ENCODE measurements at regions not wholly inside any gene's neighbourhood (a gene's known extent, or its start where the extent isn't known, plus 50 kb on each side); places are given as distances from the start of the nearest gene placed in this dataset.
"Not testable (repeated sequence)": the region's sequence is repeated elsewhere in the genome, so short reads cannot be mapped to it uniquely, and the experiment has no call there.

DNA sequence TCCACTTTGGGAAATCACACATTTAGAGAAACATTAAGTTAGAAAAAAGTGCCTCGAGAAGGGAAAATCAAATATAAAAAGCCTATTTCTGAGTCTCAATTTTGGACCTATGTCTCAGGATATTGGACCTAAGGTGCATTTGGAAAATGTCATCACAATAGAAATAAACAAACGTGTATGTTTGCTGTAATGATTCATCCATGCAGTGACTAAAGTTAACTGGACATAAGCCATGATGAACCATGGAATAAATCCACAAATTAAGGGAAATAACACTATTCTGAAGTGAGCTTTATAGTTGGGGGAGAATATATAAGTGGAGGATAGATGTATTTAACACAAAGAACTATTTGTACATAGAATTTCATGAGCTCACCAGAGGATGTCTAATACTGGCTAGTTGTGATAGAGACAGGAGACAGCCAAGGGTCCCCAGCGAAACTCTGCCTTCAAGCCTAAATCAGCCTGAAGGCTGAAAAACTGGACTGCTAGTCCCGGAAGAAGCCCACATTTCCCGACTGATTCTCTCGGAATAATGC lies 963.3 kb upstream of the SPRY2 start:
- intact Hi-C loops (cut with DNase I), result no loop called here
- no peak for DNase-seq

DNA sequence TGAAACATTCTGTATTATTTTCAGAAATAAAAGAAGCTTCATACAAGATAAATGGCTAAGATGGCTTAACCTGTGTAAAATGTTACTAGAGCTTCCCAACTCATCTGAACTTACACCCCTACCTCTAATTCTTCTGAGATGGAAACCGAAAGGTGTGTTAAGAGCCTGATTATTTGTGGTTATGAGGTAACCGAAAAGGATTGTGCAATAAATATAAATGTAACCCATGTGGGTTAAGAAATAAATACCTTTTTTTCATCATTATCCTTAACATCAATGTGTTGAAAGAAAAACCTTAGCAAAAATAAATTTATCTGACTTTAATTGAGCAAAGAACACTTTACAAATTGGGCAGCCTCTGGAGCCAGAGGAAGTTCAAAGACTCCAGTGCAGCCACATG lies 961.8 kb upstream of the SPRY2 start:
- intact Hi-C loops (cut with DNase I), result no loop called here
- DNase-seq, result no peak

- intact Hi-C loops (cut with DNase I), result no loop called here
- DNase-seq, result no peak
Observed at GRCh38 chr13:81302125-81302524, 961.2 kb upstream of the SPRY2 start.

DNA sequence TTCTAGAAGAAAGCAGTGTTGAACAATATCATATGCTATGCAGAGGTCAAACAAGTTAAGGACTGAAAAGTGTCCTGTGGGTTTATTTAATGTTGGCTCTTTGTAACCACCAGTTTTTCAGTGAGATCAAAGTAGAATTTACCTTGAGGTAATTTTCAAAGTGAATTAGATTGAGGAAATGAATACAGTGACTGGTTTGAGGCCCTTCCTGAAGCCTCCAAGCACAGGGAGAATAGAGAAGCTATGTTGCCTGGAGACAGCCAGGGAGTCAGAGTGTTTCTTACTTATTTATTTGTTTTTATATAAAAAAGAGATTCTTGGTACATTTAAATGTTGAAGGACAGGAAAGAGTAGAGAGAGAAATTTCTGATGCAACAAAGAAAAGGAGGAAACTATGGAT lies 954.3 kb upstream of the SPRY2 start:
- no peak for DNase-seq
- intact Hi-C loops (cut with DNase I), result no loop called here

- intact Hi-C loops (cut with DNase I), result no loop called here
- no peak for DNase-seq
Observed at GRCh38 chr13:81293594-81294164, 952.8 kb upstream of the SPRY2 start.

- intact Hi-C loops (cut with DNase I), result no loop called here
- DNase-seq, result no peak
Observed at GRCh38 chr13:81283561-81283960, 942.6 kb upstream of the SPRY2 start.

- intact Hi-C loops (cut with DNase I), result no loop called here
- DNase-seq, result no peak
Observed at GRCh38 chr13:81283062-81283461, 942.1 kb upstream of the SPRY2 start.

DNA sequence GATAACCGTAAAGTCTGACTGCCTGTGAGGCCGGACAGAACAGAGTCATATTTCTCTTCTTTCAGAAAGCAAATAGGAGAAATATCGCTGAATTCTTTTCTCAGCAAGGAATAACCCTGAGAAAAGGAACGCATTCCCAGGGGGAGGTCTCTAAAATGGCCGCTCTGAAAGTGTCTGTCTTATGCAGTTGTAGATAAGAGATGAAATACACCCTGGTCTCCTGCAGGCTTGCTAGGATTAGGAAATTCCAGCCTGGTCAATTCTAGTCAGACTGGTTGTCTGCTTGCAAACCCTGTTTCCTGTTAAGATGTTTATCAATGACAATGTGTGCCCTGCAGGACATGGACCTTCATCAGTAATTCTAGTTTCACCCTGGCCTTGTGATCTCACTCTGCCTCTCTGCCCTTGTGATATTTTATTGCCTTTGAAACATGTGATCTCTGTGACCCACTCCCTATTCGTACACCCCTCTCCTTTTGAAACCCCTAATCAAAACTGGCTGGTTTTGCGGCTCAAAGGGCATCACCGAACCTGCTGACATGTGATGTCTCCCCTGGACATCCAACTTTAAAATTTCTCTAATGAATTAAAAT lies 934.8 kb upstream of the SPRY2 start:
- peak in 1 of 10 donors; percentile 14 for DNase-seq
- intact Hi-C loops (cut with DNase I), result no loop called here

GRCh38 chr13:81247711-81248110 lies 906.8 kb upstream of the SPRY2 start:
- intact Hi-C loops (cut with DNase I), result no loop called here
- DNase-seq, result no peak

DNA sequence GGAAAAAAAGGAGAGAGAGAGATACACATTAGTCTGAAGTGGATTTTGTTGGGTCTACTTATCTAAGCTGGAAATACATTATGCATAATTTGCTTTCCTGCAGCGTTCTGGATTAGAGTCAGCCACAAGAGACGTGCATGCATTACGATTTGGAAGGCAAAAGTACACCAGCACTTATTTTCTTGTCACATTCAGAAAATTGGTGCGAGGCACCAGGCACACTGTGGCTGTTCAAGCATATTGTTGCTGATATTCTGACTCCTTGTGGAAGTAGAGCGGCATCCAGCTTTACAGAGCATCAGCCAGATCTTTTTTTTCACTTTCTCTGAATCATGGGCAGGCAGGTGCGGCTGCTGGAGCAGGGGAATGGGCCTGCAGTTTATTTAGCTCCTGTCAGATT lies 905.6 kb upstream of the SPRY2 start:
- intact Hi-C loops (cut with DNase I), result no loop called here
- peak in 1 of 10 donors; percentile 42 for DNase-seq

- no peak for DNase-seq
- intact Hi-C loops (cut with DNase I), result no loop called here
Observed at GRCh38 chr13:81244011-81244410, 903.1 kb upstream of the SPRY2 start.

- DNase-seq, result no peak
- intact Hi-C loops (cut with DNase I), result no loop called here
Observed at GRCh38 chr13:81230386-81230785, 889.5 kb upstream of the SPRY2 start.

- intact Hi-C loops (cut with DNase I); DNase-seq: not testable (repeated sequence)
Observed at GRCh38 chr13:81226830-81227229, 885.9 kb upstream of the SPRY2 start.

GRCh38 chr13:81224209-81224833 lies 883.4 kb upstream of the SPRY2 start:
- intact Hi-C loops (cut with DNase I), result no loop called here
- no peak for DNase-seq

DNA sequence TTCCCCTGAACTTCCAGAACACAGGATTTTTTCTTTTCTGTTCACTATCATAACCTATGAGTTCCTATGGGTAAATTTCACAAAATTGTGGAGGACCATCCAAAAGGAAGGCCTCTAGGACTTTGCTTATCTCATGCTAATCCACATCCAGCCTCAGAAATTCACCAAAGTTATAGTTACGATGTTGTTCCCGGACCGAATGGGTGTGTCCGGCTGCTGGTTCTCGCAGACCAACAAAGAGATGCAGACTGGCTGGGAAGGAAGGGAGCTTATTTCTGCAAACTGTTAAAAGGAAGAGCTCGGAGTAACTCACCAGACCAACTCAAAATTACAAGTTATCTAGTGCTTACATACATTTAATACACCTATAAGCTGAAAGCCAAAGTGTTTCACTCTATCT lies 882.9 kb upstream of the SPRY2 start:
- intact Hi-C loops (cut with DNase I), result no loop called here
- DNase-seq, result no peak

- intact Hi-C loops (cut with DNase I), result no loop called here
- no peak for DNase-seq
Observed at GRCh38 chr13:81211713-81212112, 870.8 kb upstream of the SPRY2 start.

- intact Hi-C loops (cut with DNase I), result no loop called here
- DNase-seq, result no peak
Observed at GRCh38 chr13:81207636-81208035, 866.7 kb upstream of the SPRY2 start.

- no peak for DNase-seq
Observed at GRCh38 chr13:81207231-81207630, 866.3 kb upstream of the SPRY2 start.

DNA sequence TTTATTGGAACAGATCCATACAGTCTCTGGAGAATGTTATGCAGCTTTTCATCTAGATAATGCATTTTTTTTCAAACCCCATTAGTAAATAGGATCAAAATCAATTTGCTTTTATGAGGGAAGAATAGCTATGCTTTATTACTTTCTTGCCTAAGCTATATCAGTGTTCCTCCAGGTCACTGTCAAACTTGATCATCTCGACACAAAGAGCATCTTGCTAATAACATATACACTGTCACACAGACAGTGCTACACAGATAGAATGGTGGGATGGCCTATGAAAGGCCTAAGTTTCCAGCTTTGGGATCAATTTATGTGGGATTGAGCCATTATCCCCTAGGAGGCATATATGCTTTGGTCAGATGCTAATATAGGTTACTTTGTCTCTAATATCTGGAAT lies 862.9 kb upstream of the SPRY2 start:
- intact Hi-C loops (cut with DNase I), result no loop called here

More at GRCh38 chr13:81207231-81207630, 866.3 kb upstream of the SPRY2 start:
- intact Hi-C loops (cut with DNase I), result no loop called here

GRCh38 chr13:81199956-81200355 lies 859.0 kb upstream of the SPRY2 start:
- DNase-seq, result no peak
- intact Hi-C loops (cut with DNase I), result no loop called here

More for the DNA sequence above, 862.9 kb upstream of the SPRY2 start:
- no peak for DNase-seq

DNA sequence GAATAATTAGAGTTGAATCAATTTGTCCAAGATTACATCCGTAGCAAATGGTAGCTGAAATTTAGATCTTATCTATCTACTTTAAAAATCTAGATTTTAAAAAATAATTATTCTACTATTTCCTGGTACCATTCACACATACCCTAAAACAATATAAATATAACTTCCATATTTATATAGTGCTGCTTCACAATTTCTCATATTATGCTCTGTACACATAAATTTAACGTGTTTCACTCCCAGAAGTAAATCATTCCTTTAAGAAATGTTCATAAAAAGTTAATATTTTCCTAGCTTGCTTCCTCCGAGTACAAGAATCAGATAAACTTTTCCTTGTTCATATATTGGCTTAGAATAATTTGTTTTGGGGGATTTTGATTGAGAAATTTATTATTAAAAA lies 857.0 kb upstream of the SPRY2 start:
- intact Hi-C loops (cut with DNase I), result no loop called here
- no peak for DNase-seq

DNA sequence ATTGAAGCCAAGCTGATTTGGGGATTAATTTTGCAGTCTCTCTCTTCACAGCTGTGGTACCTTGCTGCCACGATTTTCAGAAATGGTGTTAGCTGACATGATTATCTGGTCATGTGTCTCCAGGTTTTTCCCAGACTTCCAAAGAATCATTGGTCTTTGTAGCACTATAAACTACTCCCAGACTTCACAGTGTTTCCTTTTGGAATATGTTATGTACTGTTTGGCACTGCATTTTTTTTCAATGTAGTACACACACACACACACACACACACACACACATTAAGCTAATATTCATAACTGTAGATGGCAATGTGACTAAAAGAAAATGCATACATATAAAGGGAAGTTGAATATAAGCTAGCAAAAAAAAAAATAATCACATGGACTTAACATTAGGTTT lies 856.6 kb upstream of the SPRY2 start:
- intact Hi-C loops (cut with DNase I), result no loop called here
- no peak for DNase-seq

Data from posterior cingulate gyrus (tissue), 11 donors.